Muscle of back (tissue), 3 donors: ENCODE measurements at regions not wholly inside any gene's neighbourhood (a gene's known extent, or its start where the extent isn't known, plus 50 kb on each side); places are given as distances from the start of the nearest gene placed in this dataset.

Source experiments
- DNase-seq, 3 donors: peaks; one replicate each; pipeline versions ENCODE4 v3.0.0 to v3.0.0-alpha.2; 2013

DNA sequence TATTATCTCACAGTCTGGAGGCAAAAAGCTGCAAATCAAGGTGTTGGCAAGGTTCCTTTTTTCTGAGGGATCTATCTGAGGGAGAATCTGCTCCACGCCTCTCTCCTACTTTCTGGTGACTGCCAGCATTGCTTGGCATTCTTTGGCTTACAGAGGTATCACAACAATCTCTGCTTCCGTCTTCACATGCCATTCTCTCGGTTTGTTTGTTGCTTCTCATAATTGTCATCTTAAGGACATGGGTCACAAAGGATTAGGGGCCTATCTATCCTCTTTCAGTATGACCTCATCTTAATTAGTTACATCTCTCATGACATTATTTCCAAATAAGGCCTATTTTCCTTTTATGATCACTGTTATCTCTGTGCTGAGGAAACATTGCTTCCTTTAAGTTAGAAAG is 345.0 kb downstream of the FOXG1 start:
- no peak for DNase-seq

DNA sequence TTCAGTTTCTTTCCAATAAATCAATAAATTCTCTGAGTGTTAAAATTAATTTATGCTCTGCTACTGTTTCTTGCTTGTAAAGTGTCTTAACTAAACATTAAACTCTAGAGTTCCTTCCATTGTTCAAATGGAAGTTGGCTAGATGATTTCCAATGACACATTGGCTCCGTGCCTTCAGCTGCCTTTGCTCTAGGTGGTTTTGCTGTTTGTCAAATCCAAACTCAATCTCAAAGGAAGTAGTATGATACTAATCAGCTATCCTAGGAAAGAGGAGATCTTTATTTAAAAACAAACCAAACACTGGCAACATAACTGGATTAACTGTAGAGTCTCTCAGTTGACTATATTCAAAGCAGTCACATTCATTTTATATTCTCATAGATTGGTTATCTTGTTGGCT is 356.4 kb downstream of the FOXG1 start:
- no peak for DNase-seq

DNA sequence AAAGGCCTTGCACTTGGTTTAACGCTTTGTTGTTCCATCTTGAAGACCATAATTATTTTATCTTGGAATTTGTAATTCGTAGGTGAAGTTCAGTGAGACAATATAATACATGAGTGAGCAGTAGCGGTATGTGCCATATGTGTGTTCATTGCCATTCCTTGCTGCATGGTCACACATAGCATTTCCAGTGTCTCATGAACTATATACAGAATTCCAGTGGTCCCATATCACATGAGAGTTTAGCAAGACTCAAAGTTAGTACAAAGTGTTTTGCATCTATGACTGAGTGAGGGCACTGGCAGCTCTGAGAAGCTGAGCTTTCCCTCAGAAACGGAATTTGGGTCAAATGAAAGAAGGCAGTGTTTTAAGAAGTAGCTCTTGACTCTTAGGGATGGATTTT is 359.8 kb downstream of the FOXG1 start:
- DNase-seq, result no peak

DNA sequence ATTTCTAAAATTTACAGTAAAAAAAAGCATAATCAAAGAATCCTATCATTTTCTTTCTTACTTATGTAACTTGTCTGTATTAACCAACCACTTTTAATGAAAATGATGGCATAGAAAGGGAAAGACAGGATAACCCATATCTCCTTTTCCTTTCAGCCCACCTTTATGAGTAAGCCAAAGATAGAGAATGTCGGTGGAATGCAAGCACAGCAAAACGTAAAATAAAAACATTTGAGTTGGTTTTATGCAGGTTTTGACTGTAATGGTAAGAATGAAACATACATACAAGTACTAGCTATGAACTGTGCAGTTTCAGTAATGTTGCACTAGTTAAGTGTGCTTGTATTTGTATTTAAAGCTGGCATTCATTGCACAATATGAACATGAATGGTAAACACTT is 360.3 kb downstream of the FOXG1 start:
- no peak for DNase-seq

DNA sequence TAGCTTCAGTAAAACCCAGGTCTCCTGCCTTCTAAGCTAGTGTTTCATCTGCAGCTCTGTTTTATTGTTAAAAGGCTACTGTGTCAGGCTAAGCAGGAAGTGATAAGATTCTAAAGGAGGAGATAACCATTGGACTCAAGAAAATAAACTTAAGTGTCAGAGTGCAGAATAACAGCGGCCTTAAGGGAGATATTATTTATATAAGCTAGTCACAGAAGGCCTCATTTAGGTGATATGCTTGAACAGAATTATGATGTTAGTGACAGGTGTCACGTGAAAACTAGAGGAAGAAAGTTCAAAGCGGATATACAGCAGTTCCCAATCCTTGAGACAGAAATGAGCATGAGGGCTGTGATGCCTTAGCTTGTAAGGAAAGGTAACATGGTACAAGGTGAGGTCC is 373.4 kb downstream of the FOXG1 start:
- DNase-seq, result no peak

DNA sequence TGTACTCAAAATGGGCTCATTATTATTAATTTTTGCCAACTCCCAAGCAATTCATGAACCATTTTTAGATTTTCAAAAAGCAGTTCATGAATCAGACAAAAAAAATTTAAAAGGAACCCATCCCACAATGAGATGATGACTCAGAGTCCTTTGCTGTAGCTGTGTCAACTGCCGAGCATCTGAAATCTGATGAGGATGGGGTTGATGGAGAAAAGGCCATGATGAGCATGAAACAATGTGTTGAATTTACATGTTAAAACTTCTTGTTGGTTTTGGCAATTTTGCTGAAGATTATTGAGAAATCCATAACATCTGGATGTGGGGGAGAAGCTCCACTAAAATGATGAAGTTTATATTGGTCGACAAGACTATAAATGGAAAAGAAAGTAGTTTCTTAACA is 378.0 kb downstream of the FOXG1 start:
- DNase-seq, result peak; percentile 16 to 92 (median 64)

DNA sequence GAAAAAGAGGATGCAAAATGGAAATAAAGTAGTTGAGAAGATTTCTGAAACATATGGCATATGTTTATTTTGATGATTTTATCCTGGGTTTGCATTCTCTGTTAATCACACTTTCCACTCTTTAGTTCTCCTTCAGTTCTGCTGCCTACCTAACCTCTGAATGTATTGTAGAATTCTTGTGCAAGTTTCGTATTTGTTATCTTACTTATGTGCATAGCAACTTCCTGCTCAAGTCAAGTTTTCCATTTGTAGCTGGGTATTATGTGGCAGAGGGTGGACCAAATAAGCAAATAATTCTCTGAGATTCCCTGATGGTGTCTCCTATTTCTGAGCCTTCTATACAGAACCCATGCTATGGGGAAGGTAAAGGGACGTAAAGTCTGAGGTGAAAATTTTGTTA is 381.6 kb downstream of the FOXG1 start:
- DNase-seq, result no peak

DNA sequence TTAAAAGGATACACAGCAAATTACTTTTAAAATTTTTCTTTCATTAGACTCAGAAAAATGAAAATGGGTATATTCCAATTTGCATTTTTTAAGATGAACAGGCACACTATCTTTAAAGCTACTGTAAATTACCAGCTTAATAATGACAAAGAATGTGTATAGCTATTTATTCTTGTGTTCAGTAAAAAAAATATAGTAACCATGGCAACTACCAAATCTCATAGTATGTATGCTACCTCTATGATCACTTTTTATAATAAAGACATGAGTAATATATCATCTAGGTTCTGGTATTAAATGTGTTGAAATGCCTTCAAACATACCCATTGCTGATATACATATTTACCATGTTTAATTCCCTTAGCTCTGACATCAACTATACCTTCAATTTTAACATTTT is 383.2 kb downstream of the FOXG1 start:
- DNase-seq, result no peak

DNA sequence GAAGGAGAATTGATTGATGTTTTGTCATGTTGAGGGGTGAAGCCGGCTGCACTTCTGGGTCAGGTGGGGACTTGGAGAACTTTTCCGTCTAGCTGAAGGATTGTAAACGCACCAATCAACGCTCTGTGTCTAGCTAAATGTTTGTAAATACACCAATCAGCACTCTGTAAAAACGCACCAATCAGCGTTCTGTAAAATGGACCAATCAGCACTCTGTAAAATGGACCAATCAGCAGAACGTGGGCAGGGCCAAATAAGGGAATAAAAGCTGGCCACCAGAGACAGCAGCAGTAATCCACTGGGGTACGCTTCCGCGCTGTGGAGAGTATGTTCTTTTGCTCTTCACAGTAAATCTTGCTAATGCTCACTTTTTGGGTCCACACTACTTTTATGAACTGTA is 384.1 kb downstream of the FOXG1 start:
- no peak for DNase-seq

DNA sequence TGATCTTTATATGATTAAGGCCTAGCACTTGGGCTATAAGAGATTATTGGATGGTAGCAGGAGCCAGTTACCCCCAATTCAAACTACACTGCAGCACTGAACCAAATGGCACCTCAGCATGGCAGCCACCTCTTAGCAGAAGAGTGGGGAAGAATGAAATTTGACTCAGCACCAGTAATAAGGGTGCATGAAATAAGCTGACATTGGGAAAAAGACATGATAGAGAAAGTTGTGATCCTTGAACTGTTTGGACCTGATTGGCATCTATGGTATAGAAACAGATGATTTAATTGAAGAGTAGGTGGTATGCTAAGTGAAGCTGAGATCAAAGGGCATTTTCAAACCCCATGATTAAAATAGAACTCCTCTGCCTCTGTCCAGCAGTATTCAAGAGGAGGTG is 389.5 kb downstream of the FOXG1 start:
- no peak for DNase-seq

DNA sequence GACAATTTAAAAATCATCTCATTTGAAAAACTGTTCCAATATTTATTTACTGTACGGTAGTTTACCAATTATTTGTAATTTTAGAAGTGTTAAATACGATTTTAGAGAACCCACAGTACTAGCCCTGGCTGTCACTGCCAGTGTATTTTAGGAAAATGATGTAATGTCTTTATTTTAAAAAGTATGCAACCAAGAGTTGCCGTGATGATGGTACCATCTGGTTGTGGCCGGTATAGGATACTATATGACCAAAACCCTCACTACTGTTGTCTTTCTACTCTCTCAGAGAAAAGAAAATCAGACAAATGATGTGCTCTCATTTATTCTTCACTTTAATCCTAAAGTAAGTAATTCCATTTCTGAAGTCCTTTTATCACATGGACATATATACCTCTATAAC is 395.0 kb downstream of the FOXG1 start:
- peak in 1 of 3 donors; percentile 24 for DNase-seq

DNA sequence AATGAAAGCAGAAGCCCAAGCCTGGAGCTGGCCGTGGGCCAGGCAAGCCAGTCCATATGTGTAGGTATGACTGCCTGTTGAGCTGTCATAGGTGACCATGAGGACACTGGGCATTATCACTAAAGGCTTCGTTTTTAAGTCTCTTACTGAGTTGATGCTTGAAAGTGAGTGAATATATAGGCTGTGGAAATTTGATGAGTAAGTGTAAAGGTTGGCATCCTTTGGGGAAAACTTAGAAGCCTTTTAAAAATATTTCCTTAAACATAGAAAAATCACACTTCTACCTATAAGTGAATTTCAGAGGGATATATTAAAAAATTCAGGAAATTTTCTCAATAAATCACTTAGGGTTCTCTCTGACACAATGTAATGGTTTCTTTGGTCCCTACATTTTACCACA is 396.5 kb downstream of the FOXG1 start:
- no peak for DNase-seq

DNA sequence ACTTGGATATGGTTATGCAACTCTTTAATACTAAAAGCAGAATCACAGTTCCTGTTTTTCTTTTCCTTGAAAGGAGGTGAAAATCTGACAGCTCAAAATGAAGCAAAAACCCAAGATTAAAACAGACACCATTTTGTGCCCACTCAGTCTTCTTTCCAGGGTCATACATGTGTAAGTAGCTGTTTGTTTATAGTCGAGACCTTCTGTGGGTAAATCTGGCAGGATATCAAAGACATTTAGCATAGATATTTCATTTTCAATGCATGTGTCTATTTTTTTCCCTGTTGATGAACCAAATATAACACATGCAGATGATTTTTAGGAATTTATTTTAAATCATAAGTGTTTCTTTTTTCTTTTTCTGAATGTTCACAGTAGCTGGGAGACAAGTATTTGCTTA is 398.8 kb downstream of the FOXG1 start:
- DNase-seq, result no peak

DNA sequence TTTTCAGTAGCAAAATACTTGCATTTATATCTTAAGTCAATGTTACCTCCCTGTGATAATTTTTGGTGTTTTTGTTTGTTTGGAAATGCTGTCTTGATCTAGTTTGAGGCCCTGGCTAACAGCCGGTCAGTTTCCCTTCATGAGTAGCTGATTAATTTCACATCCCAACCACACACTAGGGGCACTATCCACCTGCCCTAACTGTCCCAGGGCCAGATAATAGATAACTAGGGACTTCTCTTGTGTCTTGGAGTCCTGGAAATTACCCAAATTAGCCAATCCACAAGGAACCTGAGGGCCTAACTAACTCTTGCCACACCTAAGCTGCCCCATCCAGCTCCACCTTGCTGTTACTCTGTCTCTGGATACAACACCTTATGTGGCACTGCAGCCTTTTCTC is 399.9 kb downstream of the FOXG1 start:
- no peak for DNase-seq

DNA sequence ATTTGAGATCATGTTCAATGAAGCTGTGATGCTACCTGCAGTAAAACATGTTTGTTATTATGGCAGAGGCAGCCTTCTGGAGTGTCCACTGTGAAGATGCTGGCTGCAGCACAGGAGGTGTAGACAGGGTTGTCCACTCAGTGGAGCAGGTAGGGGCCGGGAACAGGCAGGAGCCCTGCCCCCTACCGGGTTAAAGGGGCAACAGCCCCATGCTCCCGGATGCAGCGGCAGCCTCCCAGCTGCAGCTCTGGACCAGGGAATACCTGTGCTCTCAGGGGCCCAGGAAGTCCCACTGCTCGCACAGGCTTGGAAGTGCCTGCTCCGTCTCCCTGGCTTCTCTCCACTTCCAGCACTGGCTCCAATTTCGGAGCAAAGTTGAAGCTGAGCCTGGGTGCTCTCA is 401.6 kb downstream of the FOXG1 start:
- no peak for DNase-seq

DNA sequence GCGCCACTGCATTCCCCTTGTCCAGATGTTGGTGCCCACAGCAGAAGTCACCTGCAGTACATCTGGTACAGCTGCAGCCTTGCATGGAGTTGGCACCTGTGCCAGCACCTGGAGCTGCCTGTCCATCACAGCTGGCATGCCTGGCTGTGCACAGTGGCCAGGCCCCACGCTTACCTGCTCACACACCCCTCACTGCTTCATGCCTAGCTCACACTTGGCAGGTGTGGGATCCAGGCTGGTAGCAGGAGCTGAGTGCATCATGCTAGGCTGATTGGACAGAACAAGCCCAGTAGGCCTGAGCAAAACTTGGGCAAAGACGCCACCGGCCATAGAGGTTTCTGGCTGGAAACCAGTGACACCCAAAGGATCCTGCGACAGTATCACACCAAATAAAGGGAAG is 402.8 kb downstream of the FOXG1 start:
- no peak for DNase-seq

DNA sequence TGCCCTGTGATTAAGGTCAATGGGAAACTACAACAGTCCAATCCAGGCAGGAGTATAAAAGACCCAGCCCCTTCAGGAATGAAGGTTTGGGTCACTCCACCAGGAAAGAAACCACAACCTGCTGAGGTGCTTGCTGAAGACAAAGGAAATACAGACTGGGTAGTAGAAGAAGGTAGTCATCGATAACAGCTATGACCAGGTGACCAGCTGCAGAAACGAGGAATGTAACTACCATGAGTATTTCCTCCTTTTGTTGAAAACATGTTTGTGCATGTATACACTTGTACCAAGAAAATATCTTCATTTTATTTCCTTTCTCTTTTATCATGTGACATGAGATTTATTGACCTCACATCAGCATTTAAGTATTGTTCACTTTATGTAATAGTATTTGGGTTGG is 409.1 kb downstream of the FOXG1 start:
- no peak for DNase-seq

DNA sequence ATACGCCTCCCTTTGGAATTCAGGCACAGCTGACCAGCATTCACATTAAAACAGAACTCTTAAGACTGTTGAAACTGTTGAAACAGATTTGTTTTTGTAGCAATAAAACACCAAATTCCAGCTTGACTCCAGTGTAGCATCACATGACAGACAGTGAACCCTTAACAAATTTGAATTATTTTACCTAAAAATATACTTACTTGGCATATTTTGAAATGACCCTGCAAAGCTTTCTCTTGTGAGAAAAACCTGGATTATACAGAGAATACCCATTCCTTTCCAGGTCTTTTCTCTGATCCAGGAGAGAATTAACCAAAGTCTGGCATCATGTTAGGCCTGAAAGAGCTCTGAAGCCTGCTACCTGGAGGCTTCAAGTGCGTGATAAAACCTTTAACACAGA is 410.3 kb downstream of the FOXG1 start:
- no peak for DNase-seq

DNA sequence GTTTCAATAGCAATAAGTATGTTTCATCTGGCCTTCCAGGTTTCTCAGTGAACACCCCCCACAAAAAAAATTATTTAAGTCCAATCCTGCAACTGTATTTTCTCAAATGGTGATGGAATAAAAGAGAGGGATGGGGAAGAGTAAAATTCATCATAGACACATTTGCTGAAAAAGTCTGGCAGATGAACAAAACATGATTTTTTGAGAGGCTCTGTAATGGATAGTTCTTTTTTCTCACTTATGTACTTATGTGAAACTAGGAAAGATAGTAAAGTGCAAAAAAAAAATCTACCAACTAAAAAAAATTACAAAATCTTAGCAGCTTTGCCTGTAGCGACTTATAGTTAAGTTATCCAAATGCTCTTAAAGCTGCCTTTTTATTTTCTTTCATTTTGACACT is 412.4 kb downstream of the FOXG1 start:
- DNase-seq, result no peak

DNA sequence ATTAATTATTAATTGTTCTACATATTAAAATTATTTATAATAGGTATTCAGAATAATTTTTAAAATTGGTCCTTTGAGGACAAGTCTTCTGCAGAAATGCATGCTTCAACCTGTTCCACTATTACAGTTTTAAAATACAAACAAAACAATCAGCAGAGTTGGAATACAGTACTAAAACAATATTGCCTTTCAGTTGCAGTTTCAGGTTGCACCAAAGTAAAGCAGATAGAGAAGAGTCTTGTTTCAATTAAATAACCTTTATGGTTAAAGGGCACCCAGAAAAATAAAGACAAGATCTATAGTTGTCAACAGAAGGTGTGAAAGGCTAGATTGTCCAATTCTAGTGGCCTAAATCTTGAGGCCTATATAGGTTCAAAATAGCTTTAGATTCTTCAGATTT is 424.5 kb downstream of the FOXG1 start:
- no peak for DNase-seq

DNA sequence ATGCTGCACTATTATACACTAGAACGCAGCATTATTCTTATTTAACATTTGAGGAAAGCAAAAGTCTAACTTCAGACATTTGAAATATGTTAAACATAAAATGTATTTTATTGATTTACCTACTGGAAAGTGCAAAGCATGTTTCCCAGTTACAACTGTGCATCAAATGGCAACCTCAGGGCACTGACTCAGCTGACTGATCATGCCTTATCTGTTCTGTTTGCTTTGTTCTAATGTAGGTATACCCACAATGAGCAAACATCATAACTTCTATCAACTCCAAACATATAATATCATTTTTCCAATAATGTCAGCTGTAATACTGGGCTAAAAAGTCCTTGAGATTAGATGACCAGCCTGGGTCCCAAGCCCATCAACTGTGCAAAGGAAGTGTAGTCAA is 431.0 kb downstream of the FOXG1 start:
- DNase-seq, result no peak

DNA sequence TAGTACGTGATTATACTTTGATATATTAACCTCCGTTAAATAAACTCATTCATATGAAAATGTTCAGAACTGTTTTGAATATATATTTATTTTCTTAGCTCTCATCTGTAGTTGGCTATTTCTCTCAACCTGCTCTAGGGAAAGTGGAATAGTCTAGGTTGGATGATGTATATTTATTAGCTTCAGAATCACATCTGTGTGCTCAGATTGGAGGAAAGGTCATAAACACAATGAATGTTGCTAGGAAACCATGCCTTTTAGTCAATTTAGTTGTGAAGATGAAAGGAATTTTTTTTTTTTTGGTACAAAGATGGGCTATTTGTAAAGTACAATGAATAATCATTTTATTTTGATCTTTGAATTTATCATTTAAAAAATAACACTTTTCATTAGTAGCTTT is 439.1 kb downstream of the FOXG1 start:
- no peak for DNase-seq

DNA sequence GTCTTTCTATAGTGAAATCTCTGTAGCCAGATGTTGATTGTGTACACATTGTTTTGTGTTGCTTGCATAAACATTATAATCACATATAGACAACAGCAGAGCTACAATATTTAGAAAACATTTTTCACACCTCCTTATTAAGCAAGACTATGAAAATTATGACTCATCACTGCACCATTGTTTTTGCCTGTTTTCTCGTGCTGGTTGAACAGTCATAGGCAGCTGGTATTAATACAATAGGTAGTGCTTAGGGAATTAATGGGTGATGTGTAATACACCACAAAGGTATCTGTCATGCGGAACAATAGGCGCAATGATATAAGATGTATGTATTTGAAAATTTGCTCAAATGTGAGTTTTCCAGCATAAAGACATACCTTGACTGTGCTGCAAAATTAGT is 449.3 kb downstream of the FOXG1 start:
- no peak for DNase-seq

DNA sequence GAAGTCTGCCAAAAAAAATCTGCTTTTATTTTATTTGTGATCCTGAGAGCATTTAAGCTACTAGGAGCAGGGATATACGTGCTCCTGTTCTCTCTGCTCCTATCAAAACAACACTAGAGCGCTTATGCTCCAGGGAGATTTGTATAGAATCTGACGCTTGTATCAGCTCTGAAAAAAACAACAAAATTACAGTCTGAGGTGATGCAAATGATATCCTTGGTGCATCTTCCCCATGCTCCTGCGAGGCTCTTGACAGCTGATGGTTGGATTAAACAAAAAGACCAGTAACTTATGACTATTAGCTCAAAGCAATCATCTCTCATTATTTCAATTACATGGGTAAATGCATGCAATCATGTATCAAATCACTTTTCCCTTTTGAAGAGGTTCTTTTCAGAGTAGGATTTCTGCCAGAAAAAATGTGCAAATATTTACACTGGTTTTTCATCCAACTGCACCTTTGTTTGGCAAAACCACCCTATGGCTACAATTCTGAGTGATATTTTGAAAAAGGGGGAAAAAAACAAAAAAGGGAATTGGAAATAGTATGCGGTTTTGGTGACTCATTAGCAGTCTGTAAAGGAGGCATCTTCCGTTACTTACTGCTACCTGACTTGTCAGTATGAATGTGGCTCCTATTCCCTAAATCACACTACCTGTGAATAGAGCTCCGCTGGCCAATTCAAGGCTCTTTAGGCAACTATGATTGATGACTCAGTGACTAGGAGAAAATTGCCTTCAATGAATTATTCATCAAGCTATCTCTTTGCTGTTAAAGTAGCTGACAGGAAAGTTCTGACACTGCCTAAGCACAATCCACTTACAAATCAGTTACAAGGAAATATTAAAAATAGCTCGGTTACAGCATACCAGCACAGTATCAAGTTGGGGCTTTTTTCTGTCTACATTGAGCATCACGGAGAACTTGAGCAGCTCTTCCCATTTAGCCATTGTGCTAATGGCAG is 450.0 kb downstream of the FOXG1 start:
- no peak for DNase-seq
